22Rv1 (cell line): ENCODE measurements at regions not wholly inside any gene's neighbourhood (a gene's known extent, or its start where the extent isn't known, plus 50 kb on each side); places are given as distances from the start of the nearest gene placed in this dataset.

ENCODE experiments used
- H3K27ac ChIP-seq: fragments of 450-650 bp; 2 replicates; pipeline ENCODE4 v1.5.1; 2017
- ZFX ChIP-seq: fragments of 450-650 bp; IDR thresholded peaks from 2 replicates; pipeline ENCODE4 v1.6.1; 2017; ENCODE audit warnings: antibody characterized with exemption, borderline replicate concordance
- TF ChIP-seq, protein P1 (sequence below): fragments of 450-650 bp; IDR thresholded peaks from 2 replicates; pipeline ENCODE4 v1.5.1; 2017; ENCODE audit warnings: mild to moderate bottlenecking

DNA sequence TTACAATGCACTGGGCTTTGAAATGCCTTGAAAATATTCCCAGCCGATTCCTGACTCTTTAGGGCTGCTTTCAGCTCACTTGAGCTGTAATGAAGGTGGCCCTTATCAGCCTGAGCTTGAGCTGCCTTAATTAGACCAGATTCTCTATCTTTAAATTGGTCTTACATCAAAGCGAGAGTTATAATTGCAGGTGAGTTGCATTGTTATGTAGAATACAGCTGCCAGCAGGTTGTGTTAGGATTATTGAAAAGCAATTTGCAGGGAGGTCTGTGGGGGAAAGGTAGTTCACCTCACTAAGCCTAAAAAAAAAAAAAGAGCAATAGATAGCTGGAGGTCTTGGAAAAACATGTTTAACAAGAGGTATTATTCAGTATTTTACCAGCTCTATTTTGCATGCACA is 142.2 kb upstream of the HABP2 start:
- no peak for TF ChIP-seq ZFX
- TF ChIP-seq, protein P1, sequence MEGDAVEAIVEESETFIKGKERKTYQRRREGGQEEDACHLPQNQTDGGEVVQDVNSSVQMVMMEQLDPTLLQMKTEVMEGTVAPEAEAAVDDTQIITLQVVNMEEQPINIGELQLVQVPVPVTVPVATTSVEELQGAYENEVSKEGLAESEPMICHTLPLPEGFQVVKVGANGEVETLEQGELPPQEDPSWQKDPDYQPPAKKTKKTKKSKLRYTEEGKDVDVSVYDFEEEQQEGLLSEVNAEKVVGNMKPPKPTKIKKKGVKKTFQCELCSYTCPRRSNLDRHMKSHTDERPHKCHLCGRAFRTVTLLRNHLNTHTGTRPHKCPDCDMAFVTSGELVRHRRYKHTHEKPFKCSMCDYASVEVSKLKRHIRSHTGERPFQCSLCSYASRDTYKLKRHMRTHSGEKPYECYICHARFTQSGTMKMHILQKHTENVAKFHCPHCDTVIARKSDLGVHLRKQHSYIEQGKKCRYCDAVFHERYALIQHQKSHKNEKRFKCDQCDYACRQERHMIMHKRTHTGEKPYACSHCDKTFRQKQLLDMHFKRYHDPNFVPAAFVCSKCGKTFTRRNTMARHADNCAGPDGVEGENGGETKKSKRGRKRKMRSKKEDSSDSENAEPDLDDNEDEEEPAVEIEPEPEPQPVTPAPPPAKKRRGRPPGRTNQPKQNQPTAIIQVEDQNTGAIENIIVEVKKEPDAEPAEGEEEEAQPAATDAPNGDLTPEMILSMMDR = no peak

DNA sequence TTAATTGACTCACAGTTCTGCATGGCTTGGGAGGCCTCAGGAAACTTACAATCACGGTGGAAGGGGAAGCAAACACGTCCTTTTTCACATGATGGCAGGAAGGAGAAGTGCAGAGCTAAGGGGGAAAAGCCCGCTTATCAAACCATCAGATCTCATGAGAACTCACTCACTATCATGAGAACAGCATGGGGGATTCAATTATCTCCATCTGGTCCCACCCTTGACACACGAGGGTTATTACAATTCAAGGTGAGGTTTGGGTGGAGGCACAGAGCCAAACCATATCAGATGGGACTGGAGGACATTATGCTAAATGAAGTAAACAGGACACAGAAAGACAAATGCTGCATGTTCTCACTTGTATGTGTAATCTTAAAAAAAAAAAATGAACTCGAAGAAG is 141.4 kb upstream of the HABP2 start:
- no peak overlapping the region for H3K27ac ChIP-seq
- TF ChIP-seq, protein P1 = no peak
- no peak for TF ChIP-seq ZFX

More for the DNA sequence above, 142.2 kb upstream of the HABP2 start:
- no peak overlapping the region for H3K27ac ChIP-seq

DNA sequence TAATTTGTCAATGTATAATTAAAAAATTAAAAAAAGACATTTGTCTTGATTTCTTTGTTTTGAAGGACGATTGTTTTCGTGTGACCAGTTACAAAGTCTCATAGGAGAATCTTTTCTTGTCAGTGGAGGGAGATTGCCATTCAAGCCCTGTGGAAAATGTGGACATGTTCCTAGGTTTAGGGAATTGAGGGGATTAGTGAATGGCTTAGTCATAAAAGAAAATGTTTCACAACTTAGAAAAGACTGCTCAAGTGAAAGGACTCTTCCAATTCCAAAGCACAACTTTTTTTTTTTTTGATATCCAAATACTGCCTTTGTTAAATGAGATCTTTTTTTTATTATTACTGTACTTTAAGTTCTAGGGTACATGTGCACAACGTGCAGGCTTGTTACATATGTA is 140.7 kb upstream of the HABP2 start:
- H3K27ac ChIP-seq = no peak overlapping the region
- no peak for TF ChIP-seq ZFX
- TF ChIP-seq, protein P1 = no peak

DNA sequence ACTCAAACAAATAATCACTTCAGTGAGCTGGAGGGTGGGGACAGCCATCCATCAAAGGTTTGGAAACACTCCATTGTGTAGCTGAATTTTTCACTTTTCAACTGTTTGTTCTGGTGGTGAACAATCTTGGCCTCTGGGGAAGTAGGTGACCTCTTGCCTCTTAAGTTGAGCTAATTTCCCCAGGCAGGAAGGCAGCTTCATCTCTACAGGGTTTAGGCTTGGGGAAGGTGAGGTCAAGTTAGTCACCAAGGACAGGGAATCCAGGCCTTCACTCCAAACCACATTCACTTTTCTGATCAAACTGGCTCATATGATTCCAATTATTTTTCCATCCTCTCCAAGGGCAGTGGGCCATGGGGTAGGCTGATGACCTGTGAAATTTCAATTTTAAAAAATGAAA is 138.3 kb upstream of the HABP2 start:
- no peak for TF ChIP-seq ZFX
- TF ChIP-seq, protein P1 = no peak
- no peak overlapping the region for H3K27ac ChIP-seq

DNA sequence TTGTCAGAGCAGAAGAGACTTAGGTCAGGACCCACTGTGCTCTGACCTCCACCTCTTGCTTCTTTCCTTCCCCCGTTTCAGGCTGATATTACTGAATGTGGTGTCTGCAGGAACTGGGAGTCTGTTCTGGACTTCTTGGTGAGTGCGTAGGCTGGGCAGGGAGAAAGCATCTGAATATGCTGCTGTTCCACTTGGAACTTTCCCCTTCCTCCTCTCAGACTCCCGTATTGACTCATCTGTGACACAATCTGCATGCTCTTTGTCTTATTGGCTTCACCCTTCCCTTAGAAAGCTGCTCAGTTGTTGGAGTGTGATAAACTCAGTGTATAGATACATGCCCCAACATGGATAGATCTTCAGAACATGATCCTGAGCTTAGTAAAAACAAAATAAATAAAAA is 137.6 kb upstream of the HABP2 start:
- no peak for TF ChIP-seq ZFX
- TF ChIP-seq, protein P1 = no peak
- no peak overlapping the region for H3K27ac ChIP-seq

DNA sequence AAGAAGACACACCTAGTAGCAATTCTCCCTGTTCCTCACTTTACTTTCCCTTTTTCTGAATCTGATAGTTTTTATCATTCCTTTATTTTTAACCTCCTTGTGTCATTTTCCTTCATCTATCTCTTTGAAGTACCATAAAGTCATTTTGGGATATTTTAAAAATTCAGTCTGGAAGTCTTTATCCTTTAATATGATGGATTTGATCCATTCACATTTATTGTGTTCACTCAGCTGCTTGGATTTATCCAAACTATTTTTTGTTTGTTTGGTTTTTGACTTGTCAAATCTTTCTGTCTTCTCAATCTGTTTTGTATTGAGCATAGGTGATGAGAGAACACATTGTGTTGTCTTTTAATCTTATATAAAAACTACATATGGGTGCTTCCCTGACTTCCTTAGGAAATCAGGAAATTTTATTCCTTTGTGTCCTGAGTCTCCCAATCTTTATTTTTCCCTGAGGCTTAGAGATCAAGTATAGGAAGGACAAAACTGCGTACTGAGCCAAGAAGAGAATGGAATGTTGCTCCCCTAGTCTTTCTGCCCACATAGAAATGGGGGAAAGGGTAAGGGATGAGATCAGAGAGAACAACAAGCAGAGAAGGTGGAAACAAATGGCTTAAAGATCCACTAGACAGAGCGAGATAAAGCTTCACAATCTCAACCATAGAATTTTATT is 132.7 kb upstream of the HABP2 start:
- H3K27ac ChIP-seq = no peak overlapping the region
- no peak for TF ChIP-seq ZFX
- TF ChIP-seq, protein P1 = no peak

DNA sequence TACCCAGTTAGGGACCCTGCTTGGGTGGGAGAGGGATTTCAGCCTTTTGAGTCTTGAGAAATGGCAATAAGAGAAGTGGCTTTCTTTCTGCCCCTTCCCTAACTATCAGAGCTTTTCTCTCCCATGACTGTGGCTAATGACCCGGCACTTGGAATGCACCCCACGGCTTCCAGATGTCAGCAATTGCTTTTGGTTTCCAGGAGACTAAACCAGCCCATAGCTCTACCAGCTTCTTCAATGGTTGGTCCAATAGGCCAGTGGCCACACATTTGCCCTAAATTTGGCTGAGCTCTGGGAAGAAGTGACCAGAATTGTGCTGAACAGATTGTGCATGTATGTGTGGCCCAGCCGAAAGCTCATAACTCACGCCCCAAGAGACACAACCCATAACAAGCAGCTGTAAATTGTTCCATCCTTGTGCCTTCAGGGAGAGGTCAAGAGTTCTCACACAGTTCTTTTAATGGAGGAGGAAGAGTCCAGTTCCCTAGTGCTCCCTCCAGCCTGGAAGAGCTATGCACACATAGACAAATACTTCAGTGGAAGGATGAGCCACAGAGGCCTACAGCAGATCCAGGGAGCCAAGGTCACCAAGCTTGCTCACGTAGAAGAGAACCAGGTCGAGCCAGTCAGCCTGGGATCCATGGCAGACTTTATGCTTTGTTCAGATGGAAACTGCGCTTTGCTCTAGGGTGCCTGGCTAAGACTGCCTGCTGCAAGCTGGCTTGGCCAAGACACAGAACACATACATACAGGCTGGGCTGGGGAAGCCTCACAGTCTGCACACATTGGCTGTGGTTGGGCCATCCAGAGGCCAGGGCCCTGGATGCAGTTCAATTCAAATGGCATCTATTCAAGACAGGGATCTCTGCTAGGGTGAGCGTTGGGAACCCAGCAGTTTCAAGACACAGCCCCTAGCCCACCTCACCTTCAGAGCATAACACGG is 131.8 kb upstream of the HABP2 start:
- no peak for TF ChIP-seq ZFX
- TF ChIP-seq, protein P1 = no peak
- no peak overlapping the region for H3K27ac ChIP-seq
